Endothelial cell of umbilical vein (primary cell): ENCODE measurements at regions not wholly inside any gene's neighbourhood (a gene's known extent, or its start where the extent isn't known, plus 50 kb on each side); places are given as distances from the start of the nearest gene placed in this dataset.

Experiments used
- BruUV-seq: library from RNA; stranded (reverse); fragments of 400-500 nt; replicated peaks from 2 replicates; lab custom pipeline; 2021; lab: Mats Ljungman, UMichigan
- CTCF ChIA-PET: fragments of 300-600, 350-600 bp; sonication (Branson Sonifier 250); formaldehyde crosslinking; loops from one replicate; lab custom pipeline; 2021; ENCODE audit warnings: antibody characterized with exemption, inconsistent platforms; lab: Charles Lee
- POLR2A ChIA-PET: fragments of 300-600, 350-600 bp; sonication (Branson Sonifier 250); formaldehyde crosslinking; loops from one replicate; lab custom pipeline; 2021; ENCODE audit warnings: antibody characterized with exemption, inconsistent platforms; lab: Charles Lee
- DNase-seq: peaks from one replicate; pipeline ENCODE4 v3.0.0-alpha.2; 2011; ENCODE audit warnings: low read depth, low spot score
- FAIRE-seq: peaks from 2 replicates; lab custom pipeline; 2011; peaks lifted over from hg19 to GRCh38; lab: Jason Lieb, UNC
- H2AFZ ChIP-seq: 2 replicates; pipeline ENCODE4 v1.6.0; 2012; ENCODE audit warnings: low read depth, low read length, control low read depth, inconsistent platforms
- H3K27ac ChIP-seq: 2 replicates; pipeline ENCODE4 v1.5.1; 2011; ENCODE audit warnings: low read depth, mild to moderate bottlenecking, control low read depth, low read length, moderate library complexity; ENCODE audit not compliant: insufficient read depth
- H3K27me3 ChIP-seq, 2 experiments: 2 replicates each; pipeline versions ENCODE4 v1.6.0 to v1.6.1; 2011; ENCODE audit warnings: low read length in 2 of 2, mixed read lengths in 1 of 2; ENCODE audit not compliant: control insufficient read depth in 2 of 2, insufficient read depth in 2 of 2
- H3K36me3 ChIP-seq, 2 experiments: 2 replicates in 1 of 2; 3 replicates in 1 of 2; pipeline ENCODE4 v1.5.1; 2011; ENCODE audit warnings: low read length in 2 of 2, mild to moderate bottlenecking in 1 of 2, moderate library complexity in 1 of 2; ENCODE audit not compliant: control insufficient read depth in 2 of 2, insufficient read depth in 2 of 2; ENCODE audit errors: extremely low read depth in 1 of 2
- H3K4me1 ChIP-seq: 3 replicates; pipeline ENCODE4 v1.5.1; 2011; ENCODE audit warnings: mild to moderate bottlenecking, low read length; ENCODE audit not compliant: control insufficient read depth, insufficient read depth; ENCODE audit errors: extremely low read depth
- H3K4me2 ChIP-seq: 2 replicates; pipeline ENCODE4 v1.6.1; 2011; ENCODE audit warnings: low read length, control low read depth, mixed read lengths; ENCODE audit not compliant: insufficient read depth
- H3K4me3 ChIP-seq, 3 experiments: fragments of 200-600 bp in 1 of 3; sonication (generic), shearing (Covaris generic) in 1 of 3; replicated peaks in 1 of 3; 2 replicates each; pipeline ENCODE4 v1.5.1; 2011 to 2016; ENCODE audit warnings: control low read depth in 3 of 3, low read length in 3 of 3, mild to moderate bottlenecking in 2 of 3, inconsistent platforms in 1 of 3, low read depth in 1 of 3, moderate library complexity in 1 of 3; ENCODE audit not compliant: insufficient read depth in 1 of 3
- H3K79me2 ChIP-seq: 2 replicates; pipeline ENCODE4 v1.6.0; 2012; ENCODE audit warnings: low read length, inconsistent platforms; ENCODE audit not compliant: control insufficient read depth, insufficient read depth
- H3K9ac ChIP-seq: replicated peaks from 2 replicates; pipeline ENCODE3; 2011; ENCODE audit warnings: low read length, control low read depth; ENCODE audit not compliant: insufficient read depth; ENCODE audit errors: extremely low read depth
- H3K9me1 ChIP-seq: replicated peaks from 3 replicates; pipeline ENCODE4 v1.6.0; 2011; ENCODE audit warnings: mild to moderate bottlenecking, low read length; ENCODE audit not compliant: control insufficient read depth, insufficient read depth; ENCODE audit errors: extremely low read depth
- H3K9me3 ChIP-seq: replicated peaks from 2 replicates; pipeline ENCODE4 v1.5.1; 2012; ENCODE audit warnings: low read length, inconsistent platforms; ENCODE audit not compliant: control insufficient read depth, insufficient read depth
- H4K20me1 ChIP-seq: replicated peaks from 2 replicates; pipeline ENCODE3; 2011; ENCODE audit warnings: mild to moderate bottlenecking, low read length; ENCODE audit not compliant: control insufficient read depth, insufficient read depth; ENCODE audit errors: extremely low read depth
- CTCF ChIP-seq, 2 donors: IDR thresholded peaks; 1 replicate in 1 of 2; 2 replicates in 1 of 2; pipeline ENCODE4 v1.5.1; 2011; ENCODE audit warnings: low read length in 2 of 2, mild to moderate bottlenecking in 2 of 2, moderate library complexity in 2 of 2, control low read depth in 1 of 2, inconsistent platforms in 1 of 2, low read depth in 1 of 2; ENCODE audit not compliant: insufficient read depth in 1 of 2; ENCODE audit errors: extremely low read depth in 1 of 2
- EZH2 ChIP-seq: IDR thresholded peaks from 2 replicates; pipeline ENCODE4 v1.6.1; 2012; ENCODE audit warnings: borderline replicate concordance, low read depth, mild to moderate bottlenecking, moderate library complexity, low read length, inconsistent platforms; ENCODE audit not compliant: severe bottlenecking
- FOS ChIP-seq: IDR thresholded peaks from 2 replicates; pipeline ENCODE4 v1.6.1; 2011; ENCODE audit warnings: mild to moderate bottlenecking, low read length, moderate library complexity, borderline replicate concordance; ENCODE audit not compliant: insufficient read depth
- GATA2 ChIP-seq: IDR thresholded peaks from 2 replicates; pipeline ENCODE4 v1.7.0; 2011; ENCODE audit warnings: low read depth, mild to moderate bottlenecking, moderate library complexity, mixed read lengths, low read length; ENCODE audit not compliant: insufficient read length, insufficient read depth
- JUN ChIP-seq: IDR thresholded peaks from 2 replicates; pipeline ENCODE4 v1.6.1; 2011; ENCODE audit warnings: borderline replicate concordance, low read depth; ENCODE audit not compliant: insufficient read length, insufficient read depth
- MAX ChIP-seq: IDR thresholded peaks from 2 replicates; pipeline ENCODE4 v1.6.1; 2011; ENCODE audit not compliant: insufficient read depth, insufficient read length
- MYC ChIP-seq: IDR thresholded peaks from one replicate; pipeline ENCODE4 v1.6.1; 2011; ENCODE audit warnings: mild to moderate bottlenecking, low read depth, low read length
- POLR2A ChIP-seq: IDR thresholded peaks from 2 replicates; pipeline ENCODE4 v1.6.1; 2012; ENCODE audit warnings: low read depth, mild to moderate bottlenecking, control low read depth, low read length
- POLR2AphosphoS5 ChIP-seq: IDR thresholded peaks from 2 replicates; pipeline ENCODE4 v1.6.1; 2012; ENCODE audit warnings: low read depth, mild to moderate bottlenecking, control low read depth, low read length, moderate library complexity; ENCODE audit not compliant: insufficient read depth
- dilution Hi-C: fragments of 300-500 bp; cut with MboI; formaldehyde crosslinking; loops from one replicate; pipeline ENCODE4 v1.15.0; 2019; ENCODE audit warnings: low sequenced_read_pairs; ENCODE audit not compliant: extremely low pct_ligation_motif_present
- intact Hi-C: fragments of 100-400 bp; cut with micrococcal nuclease; formaldehyde crosslinking; loops from one replicate; pipeline ENCODE4 v1.10.0; 2022

- no TSS peak for BruUV-seq
- Histone ChIP-seq H3K9ac (no peak overlapping the region), H3K27me3 (no peaks in the 10 kb centered on the region), H3K79me2 (no peaks in the 10 kb centered on the region), H3K27ac (no peak overlapping the region), H3K4me1 (peaks cover 18% of the 10 kb centered on the region), H3K4me3 (no peak overlapping the region), H3K9me3 (no peaks in the 10 kb centered on the region), H4K20me1 (no peaks in the 10 kb centered on the region), H3K9me1 (no peaks in the 10 kb centered on the region), H3K4me2 (no peak overlapping the region), H3K36me3 (no peaks in the 10 kb centered on the region), H2AFZ (no peak overlapping the region)
- intact Hi-C loops (no loop called here), dilution Hi-C loops (no loop called here)
- DNase-seq (no peak), FAIRE-seq (no peak)
- ChIA-PET CTCF (interaction anchor here (1.3 to 1.4 kb wide), 3 partner anchors 16 to 28 kb away, joined by 3 to 4 read pairs (median 3); no protein-coding TSS in a partner anchor), POLR2A (no interaction called here)
- TF ChIP-seq POLR2AphosphoS5 (no peak), MYC (no peak), FOS (no peak), JUN (no peak), GATA2 (no peak), POLR2A (no peak), CTCF (IDR thresholded peaks at IDR 0.05; ENCODE audit: extremely low read depth in 1 of 2, insufficient read depth in 1 of 2, low read depth in 1 of 2, low read length in 2 of 2) (no peak), EZH2 (no peak), MAX (no peak)
Measured at GRCh38 chr10:110382695-110383094, 78.0 kb upstream of the SMNDC1 start.
